ENCODE measurements at regions not wholly inside any gene's neighbourhood (a gene's known extent, or its start where the extent isn't known, plus 50 kb on each side); places are given as distances from the start of the nearest gene placed in this dataset.
"Not testable (repeated sequence)": the region's sequence is repeated elsewhere in the genome, so short reads cannot be mapped to it uniquely, and the experiment has no call there.

DNA sequence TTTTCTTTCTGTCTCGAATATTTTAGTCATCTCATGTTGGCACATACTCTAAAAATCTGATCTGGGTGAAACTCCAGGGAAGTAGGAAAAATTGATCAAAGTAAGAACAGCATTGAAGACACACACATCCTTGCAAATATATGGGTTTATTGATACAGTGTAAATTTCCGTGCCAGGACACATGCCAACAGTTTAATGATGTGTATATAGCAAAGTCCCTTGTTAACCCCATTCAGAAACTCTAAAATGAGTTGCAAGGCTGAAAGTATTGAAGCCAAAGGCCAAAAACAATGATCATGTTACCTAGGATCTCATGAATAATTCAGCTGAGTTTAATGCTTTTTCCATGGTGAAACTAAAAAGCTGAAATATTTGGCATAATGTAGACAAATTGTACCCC lies 61.6 kb downstream of the SRGAP2 start:
- TF ChIP-seq, protein P1, sequence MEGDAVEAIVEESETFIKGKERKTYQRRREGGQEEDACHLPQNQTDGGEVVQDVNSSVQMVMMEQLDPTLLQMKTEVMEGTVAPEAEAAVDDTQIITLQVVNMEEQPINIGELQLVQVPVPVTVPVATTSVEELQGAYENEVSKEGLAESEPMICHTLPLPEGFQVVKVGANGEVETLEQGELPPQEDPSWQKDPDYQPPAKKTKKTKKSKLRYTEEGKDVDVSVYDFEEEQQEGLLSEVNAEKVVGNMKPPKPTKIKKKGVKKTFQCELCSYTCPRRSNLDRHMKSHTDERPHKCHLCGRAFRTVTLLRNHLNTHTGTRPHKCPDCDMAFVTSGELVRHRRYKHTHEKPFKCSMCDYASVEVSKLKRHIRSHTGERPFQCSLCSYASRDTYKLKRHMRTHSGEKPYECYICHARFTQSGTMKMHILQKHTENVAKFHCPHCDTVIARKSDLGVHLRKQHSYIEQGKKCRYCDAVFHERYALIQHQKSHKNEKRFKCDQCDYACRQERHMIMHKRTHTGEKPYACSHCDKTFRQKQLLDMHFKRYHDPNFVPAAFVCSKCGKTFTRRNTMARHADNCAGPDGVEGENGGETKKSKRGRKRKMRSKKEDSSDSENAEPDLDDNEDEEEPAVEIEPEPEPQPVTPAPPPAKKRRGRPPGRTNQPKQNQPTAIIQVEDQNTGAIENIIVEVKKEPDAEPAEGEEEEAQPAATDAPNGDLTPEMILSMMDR (IDR thresholded peaks at IDR 0.05; ENCODE audit: borderline replicate concordance, extremely low read depth, low read length, poor library complexity, severe bottlenecking): not testable (repeated sequence)
- TF ChIP-seq EZH2 (IDR thresholded peaks at IDR 0.05; ENCODE audit: borderline replicate concordance, low read depth, low read length, severe bottlenecking): not testable (repeated sequence)
